K562 (cell line): ENCODE measurements at regions not wholly inside any gene's neighbourhood (a gene's known extent, or its start where the extent isn't known, plus 50 kb on each side); places are given as distances from the start of the nearest gene placed in this dataset.

Experiments used
- CHD7 ChIP-seq: fragments of 200-600 bp; sonication (generic); IDR thresholded peaks from one replicate; pipeline ENCODE4 v1.6.1; 2012; ENCODE audit warnings: mild to moderate bottlenecking, low read depth, low read length, inconsistent platforms
- JUND ChIP-seq, 2 experiments: IDR thresholded peaks; 2 replicates in 1 of 2; 3 replicates in 1 of 2; pipeline ENCODE4 v1.6.1; 2011; ENCODE audit warnings: borderline replicate concordance in 2 of 2, low read depth in 2 of 2, low read length in 2 of 2, improper control_type of control experiment in 1 of 2, missing biosample characterization in 1 of 2, missing genetic modification characterization in 1 of 2, missing genetic modification reagents in 1 of 2
- POLR2B ChIP-seq: fragments of 450-650 bp; IDR thresholded peaks from 2 replicates; pipeline ENCODE4 v1.6.1; 2018; ENCODE audit warnings: low read depth; ENCODE audit not compliant: partially characterized antibody
- PPARD ChIP-seq: fragments of 250-450 bp; sonication (Bioruptor Pico); IDR thresholded peaks from 2 replicates; pipeline ENCODE4 v1.8.0; 2022; ENCODE audit warnings: inconsistent platforms, mild to moderate bottlenecking, moderate library complexity
- PTBP1 ChIP-seq: fragments of 200-400 bp; formaldehyde crosslinking; IDR thresholded peaks from 2 replicates; pipeline ENCODE4 v1.6.1; 2017; ENCODE audit warnings: low read depth, low read length
- RHOXF2B ChIP-seq: fragments of 250-450 bp; sonication (Bioruptor Pico); conservative IDR thresholded peaks from 2 replicates; pipeline ENCODE4 v1.5.1; 2021
- U2AF1 ChIP-seq: fragments of 200-400 bp; formaldehyde crosslinking; optimal IDR thresholded peaks from 2 replicates; pipeline ENCODE3; 2017; ENCODE audit warnings: mild to moderate bottlenecking, low read depth, low read length, moderate library complexity
- ZNF518B ChIP-seq: fragments of 250-450 bp; sonication (Bioruptor Pico); IDR thresholded peaks from 2 replicates; pipeline ENCODE4 v1.5.0; 2021; ENCODE audit warnings: mild to moderate bottlenecking, moderate library complexity
- TF ChIP-seq, protein P1 (sequence below): fragments of 250-450 bp; sonication (Bioruptor Pico); IDR thresholded peaks from 2 replicates; pipeline ENCODE4 v1.4.0; 2020; ENCODE audit warnings: mild to moderate bottlenecking

GRCh38 chr7:140242057-140243031, 65.6 kb upstream of the KDM7A start (continued):
- TF ChIP-seq ZNF518B = no peak
- TF ChIP-seq POLR2B = no peak
- no peak for TF ChIP-seq PTBP1
- peak; percentile 76 for TF ChIP-seq JUND (IDR thresholded peaks at IDR 0.05; ENCODE audit: borderline replicate concordance, low read depth, low read length)
- peak; percentile 63; the same call in 1 of the 3 replicates for TF ChIP-seq JUND (tag; IDR thresholded peaks at IDR 0.05; ENCODE audit: borderline replicate concordance, low read depth, low read length)
- no peak for TF ChIP-seq RHOXF2B
- TF ChIP-seq, protein P1, sequence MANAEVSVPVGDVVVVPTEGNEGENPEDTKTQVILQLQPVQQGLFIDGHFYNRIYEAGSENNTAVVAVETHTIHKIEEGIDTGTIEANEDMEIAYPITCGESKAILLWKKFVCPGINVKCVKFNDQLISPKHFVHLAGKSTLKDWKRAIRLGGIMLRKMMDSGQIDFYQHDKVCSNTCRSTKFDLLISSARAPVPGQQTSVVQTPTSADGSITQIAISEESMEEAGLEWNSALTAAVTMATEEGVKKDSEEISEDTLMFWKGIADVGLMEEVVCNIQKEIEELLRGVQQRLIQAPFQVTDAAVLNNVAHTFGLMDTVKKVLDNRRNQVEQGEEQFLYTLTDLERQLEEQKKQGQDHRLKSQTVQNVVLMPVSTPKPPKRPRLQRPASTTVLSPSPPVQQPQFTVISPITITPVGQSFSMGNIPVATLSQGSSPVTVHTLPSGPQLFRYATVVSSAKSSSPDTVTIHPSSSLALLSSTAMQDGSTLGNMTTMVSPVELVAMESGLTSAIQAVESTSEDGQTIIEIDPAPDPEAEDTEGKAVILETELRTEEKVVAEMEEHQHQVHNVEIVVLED (CRISPR knock-in tag) = no peak
- TF ChIP-seq U2AF1 = no peak
- TF ChIP-seq PPARD (CRISPR knock-in tag) = no peak
- TF ChIP-seq CHD7 = peak; percentile 41
